Neuron (in vitro differentiated cells): ENCODE measurements at regions not wholly inside any gene's neighbourhood (a gene's known extent, or its start where the extent isn't known, plus 50 kb on each side); places are given as distances from the start of the nearest gene placed in this dataset.

Source experiments
- H2AFZ ChIP-seq: one replicate; pipeline ENCODE4 v1.6.1; 2013; ENCODE audit warnings: low read depth, mild to moderate bottlenecking, inconsistent platforms, low read length, moderate library complexity
- H3K27me3 ChIP-seq: one replicate; pipeline ENCODE4 v1.6.1; 2013; ENCODE audit warnings: low read length; ENCODE audit not compliant: insufficient read depth
- H3K36me3 ChIP-seq: one replicate; pipeline ENCODE4 v1.6.1; 2013; ENCODE audit warnings: low read length; ENCODE audit not compliant: insufficient read depth
- H3K4me1 ChIP-seq: one replicate; pipeline ENCODE4 v1.6.1; 2013; ENCODE audit warnings: low read length; ENCODE audit not compliant: insufficient read depth
- H3K4me3 ChIP-seq: 2 replicates; pipeline ENCODE4 v1.5.1; 2013; ENCODE audit warnings: mild to moderate bottlenecking, low read length, moderate library complexity
- H3K9me3 ChIP-seq: one replicate; pipeline ENCODE4 v1.6.1; 2013; ENCODE audit warnings: low read length

DNA sequence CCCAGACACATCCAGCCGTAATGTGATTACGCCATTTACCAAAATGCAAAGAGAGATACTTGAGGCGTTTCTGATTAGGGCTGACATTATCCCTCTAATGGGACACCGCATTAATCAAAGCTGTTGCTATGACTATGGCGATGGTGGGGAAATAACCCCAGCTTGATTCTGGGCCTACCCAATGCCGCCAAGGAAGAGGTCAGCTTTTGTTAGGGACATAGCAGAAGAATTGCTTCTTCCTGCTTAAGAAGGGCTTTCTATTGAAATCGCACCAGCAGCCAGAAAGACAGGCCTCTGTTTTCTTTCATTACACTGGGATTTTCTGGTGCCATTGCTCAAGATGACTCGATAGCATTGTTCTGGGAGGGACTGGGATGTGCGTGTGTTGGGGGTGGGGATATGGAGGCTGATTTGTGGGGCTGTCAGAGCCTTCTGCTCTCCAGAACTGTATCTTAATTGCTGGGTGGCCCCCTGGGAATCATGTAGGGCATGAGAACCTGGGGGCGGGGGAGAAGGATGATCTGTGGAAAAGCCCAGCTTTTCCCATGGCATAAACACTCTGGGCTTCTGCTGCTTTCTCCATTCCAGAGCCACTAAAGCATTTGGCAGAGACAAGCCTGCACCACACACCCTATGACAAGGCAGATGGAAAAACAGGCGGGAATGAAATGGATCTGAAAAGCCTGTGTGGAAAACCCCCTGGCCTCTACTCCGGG is 106.5 kb upstream of the RAD23B start:
- H3K4me3 ChIP-seq: no peak overlapping the region
- H3K9me3 ChIP-seq: no peaks in the 10 kb centered on the region
- peak overlapping the region; percentile 59 for H2AFZ ChIP-seq
- no peaks in the 10 kb centered on the region for H3K27me3 ChIP-seq
- no peaks in the 10 kb centered on the region for H3K36me3 ChIP-seq
- H3K4me1 ChIP-seq: peaks cover 20% of the 10 kb centered on the region

DNA sequence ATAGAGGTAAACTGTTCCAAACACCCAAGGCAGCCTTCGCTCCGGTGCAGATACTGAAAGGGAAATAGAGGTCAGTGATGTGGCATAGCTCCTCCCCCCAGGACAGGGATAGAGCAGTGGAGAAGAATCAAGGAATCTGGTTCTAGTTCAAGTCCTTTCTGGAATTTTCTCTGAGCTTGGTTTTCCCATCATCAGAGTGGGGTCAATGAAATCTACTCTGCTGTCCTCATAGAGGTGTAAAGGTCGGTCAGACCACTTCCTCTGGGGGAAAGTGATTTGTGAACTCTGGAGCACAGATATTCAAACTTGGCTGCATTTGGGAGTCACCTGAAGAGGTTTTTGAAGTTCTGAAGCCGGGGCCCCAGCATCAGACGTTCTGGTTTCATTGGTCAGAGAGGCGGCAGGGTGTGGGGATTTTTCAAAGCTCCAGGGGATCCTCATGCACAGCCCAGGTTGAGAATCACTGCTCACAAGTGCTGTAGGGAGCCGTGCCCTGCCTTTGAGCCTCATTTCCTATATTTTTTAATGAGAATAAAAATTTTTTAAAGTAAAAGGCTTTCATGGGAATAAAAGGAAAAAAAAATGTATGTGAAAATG is 105.7 kb upstream of the RAD23B start:
- Histone ChIP-seq H3K36me3 (no peaks in the 10 kb centered on the region), H2AFZ (no peak overlapping the region), H3K4me3 (no peak overlapping the region), H3K27me3 (no peaks in the 10 kb centered on the region), H3K9me3 (peaks cover 3% of the 10 kb centered on the region), H3K4me1 (peaks cover 20% of the 10 kb centered on the region)

DNA sequence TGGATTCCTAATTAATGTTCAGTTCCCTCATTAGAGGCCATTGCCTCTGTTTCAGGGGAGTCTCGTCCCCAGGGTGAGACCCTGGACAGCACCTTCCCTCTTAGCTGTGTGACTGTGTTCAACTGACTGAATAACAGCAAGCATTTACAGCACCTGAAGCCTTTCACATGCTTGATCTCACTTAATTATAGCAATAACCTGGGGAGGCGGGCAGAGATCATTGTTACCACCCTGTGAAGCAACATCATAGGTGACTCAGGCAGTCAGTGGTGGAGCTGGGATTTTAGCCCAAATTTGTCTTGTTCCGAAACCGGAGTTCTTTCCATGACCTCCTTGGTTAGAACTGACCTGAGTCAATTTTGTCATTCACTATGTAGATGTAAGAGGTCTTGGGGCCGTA is 105.2 kb upstream of the RAD23B start:
- H3K9me3 ChIP-seq: peaks cover 3% of the 10 kb centered on the region
- H3K27me3 ChIP-seq: no peaks in the 10 kb centered on the region
- no peaks in the 10 kb centered on the region for H3K36me3 ChIP-seq

DNA sequence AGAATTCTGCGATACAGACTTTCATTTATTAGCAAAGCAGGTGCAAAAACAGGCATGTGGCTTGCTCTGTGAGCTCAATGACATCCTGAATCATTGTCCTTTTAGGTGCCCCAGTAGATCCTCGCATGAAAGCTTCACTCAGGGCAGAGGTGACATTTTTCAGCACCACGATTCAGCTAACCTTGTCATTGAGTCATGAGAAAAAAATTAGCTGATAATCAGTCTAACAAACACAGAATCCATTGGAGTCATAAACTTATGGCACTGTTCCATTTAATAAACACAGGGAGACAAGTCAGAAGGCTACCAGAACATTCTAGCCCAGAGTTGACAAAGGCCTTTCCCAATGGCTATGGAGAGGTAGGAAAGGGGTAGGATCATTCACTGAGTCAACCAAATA is 104.8 kb upstream of the RAD23B start:
- H3K4me1 ChIP-seq: peaks cover 20% of the 10 kb centered on the region
- no peaks in the 10 kb centered on the region for H3K36me3 ChIP-seq
- H2AFZ ChIP-seq: no peak overlapping the region
- H3K9me3 ChIP-seq: peaks cover 3% of the 10 kb centered on the region
- H3K4me3 ChIP-seq: no peak overlapping the region
- no peaks in the 10 kb centered on the region for H3K27me3 ChIP-seq

More for the DNA sequence above, 105.2 kb upstream of the RAD23B start:
- no peak overlapping the region for H3K4me3 ChIP-seq
- peaks cover 20% of the 10 kb centered on the region for H3K4me1 ChIP-seq
- H2AFZ ChIP-seq: no peak overlapping the region

DNA sequence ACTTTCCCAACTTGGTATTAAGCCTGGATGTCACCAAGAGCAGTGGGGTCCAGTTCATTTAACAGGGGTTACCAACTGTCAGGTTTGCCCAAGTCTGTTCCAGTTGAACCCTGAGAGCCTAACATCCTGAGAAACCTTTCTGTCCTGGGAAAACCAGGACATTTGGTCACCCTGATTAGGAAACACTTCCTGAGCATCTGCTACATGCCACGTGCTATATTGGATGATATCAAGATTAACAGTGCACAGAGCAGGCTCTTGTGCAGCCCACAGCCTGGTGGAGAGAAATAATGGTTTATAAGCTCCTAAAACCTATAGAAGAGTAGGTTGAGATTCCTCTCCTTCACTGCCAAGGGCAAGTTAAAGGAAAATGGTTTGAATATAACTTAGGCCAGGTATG is 102.9 kb upstream of the RAD23B start:
- H3K9me3 ChIP-seq: peaks cover 5% of the 10 kb centered on the region
- peaks cover 20% of the 10 kb centered on the region for H3K4me1 ChIP-seq
- H3K4me3 ChIP-seq: no peak overlapping the region
- no peaks in the 10 kb centered on the region for H3K27me3 ChIP-seq
- no peak overlapping the region for H2AFZ ChIP-seq
- H3K36me3 ChIP-seq: no peaks in the 10 kb centered on the region

DNA sequence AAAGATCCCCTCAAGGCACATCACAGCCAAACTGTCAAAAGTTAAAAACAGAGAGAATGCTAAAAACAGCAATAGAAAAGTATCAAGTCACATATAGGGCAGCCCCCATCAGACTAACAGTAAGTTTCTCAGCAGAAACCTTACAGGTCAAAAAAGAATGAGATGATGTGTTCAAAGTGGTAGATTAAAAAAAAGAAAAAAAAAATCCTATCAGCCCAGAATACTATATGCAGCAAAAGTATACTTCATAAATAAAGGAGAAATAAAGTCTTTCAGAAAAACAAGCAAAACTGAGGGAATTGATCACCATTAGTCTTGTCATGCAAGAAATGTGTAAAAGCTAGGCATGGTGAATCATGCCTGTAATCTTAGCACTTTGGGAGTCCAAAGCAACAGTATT is 99.9 kb upstream of the RAD23B start:
- Histone ChIP-seq H3K4me3 (no peak overlapping the region), H2AFZ (no peak overlapping the region)

DNA sequence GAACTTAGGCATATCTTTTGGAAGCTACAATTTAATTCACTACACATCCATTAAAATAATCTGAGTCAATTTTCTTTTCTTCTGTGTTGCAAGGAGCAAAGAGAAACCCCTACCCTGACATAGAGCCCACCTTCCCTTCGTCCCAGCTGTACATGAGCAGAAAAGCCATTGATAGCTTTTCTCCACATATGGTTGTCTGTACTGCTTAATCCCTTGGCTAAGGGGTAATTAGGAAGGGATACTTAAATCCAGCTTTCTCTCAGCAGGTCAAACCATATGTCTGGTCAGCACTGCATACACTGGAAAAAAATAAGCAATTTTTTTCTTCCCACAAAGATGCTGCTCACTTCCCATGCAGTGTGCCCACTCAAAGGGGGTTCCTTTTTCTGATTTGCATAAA is 94.7 kb upstream of the RAD23B start:
- Histone ChIP-seq H3K9me3 (peaks cover 2% of the 10 kb centered on the region), H3K4me1 (no peaks in the 10 kb centered on the region), H2AFZ (no peak overlapping the region), H3K27me3 (no peaks in the 10 kb centered on the region), H3K4me3 (no peak overlapping the region), H3K36me3 (no peaks in the 10 kb centered on the region)

More for the DNA sequence above, 99.9 kb upstream of the RAD23B start:
- Histone ChIP-seq H3K36me3 (no peaks in the 10 kb centered on the region), H3K27me3 (no peaks in the 10 kb centered on the region), H3K9me3 (peaks cover 5% of the 10 kb centered on the region), H3K4me1 (no peaks in the 10 kb centered on the region)

DNA sequence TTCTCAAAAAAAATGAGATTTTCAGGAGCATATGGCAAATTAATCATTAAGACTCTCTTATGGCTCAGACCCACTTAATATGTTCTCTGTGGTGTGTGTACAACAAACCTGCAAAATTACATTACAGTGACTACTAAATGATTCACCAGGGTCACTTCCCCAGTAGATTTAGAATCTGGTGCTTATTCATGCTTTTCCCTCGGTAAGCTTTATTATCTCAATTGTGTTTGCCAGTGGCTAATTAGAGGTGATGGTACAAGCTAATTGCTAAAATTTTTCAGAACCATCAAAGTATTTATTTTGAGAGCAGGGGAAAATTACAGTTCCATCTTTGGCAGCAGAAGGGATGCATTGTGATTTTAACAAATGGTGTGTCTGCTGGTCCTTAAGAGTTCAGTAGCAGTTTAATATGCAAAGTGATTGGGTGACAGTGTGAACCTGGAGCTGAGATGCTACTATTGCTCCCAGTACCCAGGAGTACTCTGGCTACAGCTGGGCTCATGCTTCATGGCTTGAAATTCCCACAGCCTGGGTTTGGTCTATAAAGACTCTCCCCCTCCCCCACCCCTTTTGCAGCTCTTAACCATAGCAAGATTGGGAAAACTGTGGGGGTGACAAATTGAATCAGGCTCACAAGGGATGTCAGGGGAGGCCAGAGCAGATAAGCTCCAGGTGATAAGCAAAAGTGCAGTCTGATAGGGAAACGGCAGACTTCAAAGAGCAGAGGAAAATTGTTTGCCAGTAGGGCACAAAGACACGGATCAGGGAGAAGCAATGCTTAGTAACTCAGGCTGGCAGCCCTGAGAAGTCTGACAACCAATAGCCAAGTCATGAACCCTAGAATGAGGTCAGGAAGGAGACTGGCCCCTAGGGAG is 92.8 kb upstream of the RAD23B start:
- Histone ChIP-seq H3K36me3 (no peaks in the 10 kb centered on the region), H3K4me3 (no peak overlapping the region), H2AFZ (no peak overlapping the region), H3K9me3 (no peaks in the 10 kb centered on the region), H3K4me1 (no peaks in the 10 kb centered on the region), H3K27me3 (no peaks in the 10 kb centered on the region)

DNA sequence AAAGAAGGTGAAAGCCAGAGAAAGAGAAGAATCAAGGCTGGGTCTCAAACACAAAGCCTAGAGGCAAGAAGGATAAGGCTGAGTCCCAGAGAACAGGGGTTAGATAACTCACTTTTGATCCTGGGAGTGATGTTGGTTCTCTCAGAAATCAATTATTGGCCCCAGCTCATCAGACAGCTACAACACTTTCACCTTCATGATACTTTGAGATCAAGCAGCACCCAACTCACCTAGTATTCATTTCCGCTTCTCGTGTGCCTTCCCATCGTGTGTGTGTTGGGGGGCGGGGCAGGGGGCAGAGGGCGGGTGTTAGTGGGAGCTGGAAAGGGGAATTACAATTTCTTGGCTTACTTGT is 92.2 kb upstream of the RAD23B start:
- Histone ChIP-seq H3K9me3 (no peaks in the 10 kb centered on the region), H3K36me3 (no peaks in the 10 kb centered on the region), H3K4me3 (no peak overlapping the region), H2AFZ (no peak overlapping the region), H3K4me1 (no peaks in the 10 kb centered on the region), H3K27me3 (no peaks in the 10 kb centered on the region)

DNA sequence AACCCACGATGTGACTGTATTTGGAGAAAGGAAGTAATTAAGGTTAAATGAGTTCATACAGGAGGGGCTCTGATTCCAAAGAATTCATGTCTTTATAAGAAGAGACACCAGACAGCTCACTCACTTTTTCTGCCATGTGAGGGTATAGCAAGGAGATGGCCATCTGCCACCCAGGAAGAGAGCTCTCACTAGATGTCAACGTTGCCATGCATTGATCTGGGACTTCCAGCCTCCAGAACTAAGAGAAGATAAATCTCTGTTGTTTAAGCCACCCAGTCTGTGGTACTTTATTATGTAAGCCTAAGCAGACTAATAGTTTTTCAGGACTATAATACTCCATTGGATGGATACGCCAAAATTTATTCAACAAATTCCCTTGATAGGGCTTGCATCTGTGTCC is 89.8 kb upstream of the RAD23B start:
- Histone ChIP-seq H3K4me3 (no peak overlapping the region), H2AFZ (no peak overlapping the region), H3K9me3 (peaks cover 4% of the 10 kb centered on the region), H3K27me3 (no peaks in the 10 kb centered on the region), H3K36me3 (no peaks in the 10 kb centered on the region), H3K4me1 (no peaks in the 10 kb centered on the region)

DNA sequence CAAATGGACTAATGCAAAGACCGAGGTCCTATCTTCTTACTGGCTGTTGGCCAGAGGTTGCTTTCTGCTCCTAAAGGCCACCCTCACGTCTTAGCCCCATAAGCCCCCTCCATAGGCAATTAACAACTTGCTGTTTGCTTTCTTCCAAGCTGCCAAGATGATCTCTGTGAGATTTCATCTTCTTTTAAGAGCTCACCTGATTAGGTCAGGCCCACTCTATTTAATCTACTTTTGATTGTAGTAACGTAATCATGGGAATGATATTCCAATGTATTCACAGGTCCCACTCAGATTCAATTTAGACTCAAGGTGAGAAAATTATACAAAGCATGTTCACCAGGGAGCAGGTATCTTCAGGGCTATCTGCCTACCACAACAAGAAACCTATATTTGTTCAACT is 84.4 kb upstream of the RAD23B start:
- H3K4me3 ChIP-seq: no peak overlapping the region
- H3K27me3 ChIP-seq: no peaks in the 10 kb centered on the region
- H3K9me3 ChIP-seq: peaks cover 4% of the 10 kb centered on the region
- H2AFZ ChIP-seq: no peak overlapping the region
- H3K4me1 ChIP-seq: no peaks in the 10 kb centered on the region
- no peaks in the 10 kb centered on the region for H3K36me3 ChIP-seq

DNA sequence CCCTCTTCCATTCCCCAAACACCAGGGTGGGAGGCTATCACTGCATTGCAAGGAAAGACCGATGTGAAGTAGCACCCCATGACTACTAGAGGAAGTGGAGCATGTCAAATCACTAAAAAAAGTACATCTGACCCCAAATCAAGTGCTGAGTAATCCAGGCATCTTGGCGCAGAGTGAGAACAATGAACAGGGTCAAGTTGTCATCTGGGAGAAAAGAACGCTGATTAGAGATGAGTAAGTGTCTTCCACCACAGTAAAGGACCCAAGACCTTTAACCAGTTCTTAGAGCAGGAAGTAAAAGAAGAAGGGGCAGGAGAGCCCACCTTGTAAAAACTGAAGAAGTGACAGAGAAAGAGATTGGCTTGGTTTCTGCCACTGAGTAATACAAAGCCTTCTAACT is 75.0 kb upstream of the RAD23B start:
- no peaks in the 10 kb centered on the region for H3K27me3 ChIP-seq
- H3K36me3 ChIP-seq: no peaks in the 10 kb centered on the region
- no peak overlapping the region for H3K4me3 ChIP-seq
- no peak overlapping the region for H2AFZ ChIP-seq
- peaks cover 3% of the 10 kb centered on the region for H3K4me1 ChIP-seq
- no peaks in the 10 kb centered on the region for H3K9me3 ChIP-seq

DNA sequence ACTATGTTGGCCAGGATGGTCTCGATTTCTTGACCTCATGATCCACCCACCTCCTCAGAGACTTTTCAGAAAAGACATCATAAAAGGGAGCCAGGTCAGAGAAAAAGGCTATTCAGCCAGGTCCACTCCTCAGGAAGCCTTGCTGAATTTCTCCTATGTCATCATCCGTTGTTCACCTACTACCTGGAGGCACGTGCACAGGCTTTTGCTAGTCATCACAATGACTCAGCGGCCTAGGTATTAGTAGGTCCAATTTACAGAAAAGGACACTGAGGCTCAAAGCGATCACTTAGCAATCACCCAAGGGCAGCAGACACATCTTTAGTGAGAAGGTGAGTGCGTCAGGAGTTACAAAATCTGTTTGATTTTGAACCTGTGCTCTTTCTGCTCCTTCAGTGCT is 72.3 kb upstream of the RAD23B start:
- Histone ChIP-seq H3K36me3 (no peaks in the 10 kb centered on the region), H3K4me1 (peaks cover 3% of the 10 kb centered on the region), H3K4me3 (no peak overlapping the region), H2AFZ (no peak overlapping the region), H3K27me3 (no peaks in the 10 kb centered on the region), H3K9me3 (no peaks in the 10 kb centered on the region)
